ENCODE measurements at regions not wholly inside any gene's neighbourhood (a gene's known extent, or its start where the extent isn't known, plus 50 kb on each side); places are given as distances from the start of the nearest gene placed in this dataset.

- no peak for DNase-seq (ENCODE audit: low read depth)
- H3K4me3 ChIP-seq (ENCODE audit: low read depth, low read length), result no peak overlapping the region
- no peak for TF ChIP-seq CTCF (IDR thresholded peaks at IDR 0.05; ENCODE audit: insufficient read depth, low read depth, low read length)
Measured at GRCh38 chr18:70459251-70459650, 170.4 kb downstream of the SOCS6 start.

GRCh38 chr18:70457788-70458187 lies 168.9 kb downstream of the SOCS6 start:
- DNase-seq (ENCODE audit: low read depth), result no peak
- no peak for TF ChIP-seq CTCF (IDR thresholded peaks at IDR 0.05; ENCODE audit: insufficient read depth, low read depth, low read length)
- H3K4me3 ChIP-seq (ENCODE audit: low read depth, low read length), result no peak overlapping the region

GRCh38 chr18:70457223-70457622 lies 168.4 kb downstream of the SOCS6 start:
- TF ChIP-seq CTCF (IDR thresholded peaks at IDR 0.05; ENCODE audit: insufficient read depth, low read depth, low read length), result no peak
- no peak for DNase-seq (ENCODE audit: low read depth)
- no peak overlapping the region for H3K4me3 ChIP-seq (ENCODE audit: low read depth, low read length)

DNA sequence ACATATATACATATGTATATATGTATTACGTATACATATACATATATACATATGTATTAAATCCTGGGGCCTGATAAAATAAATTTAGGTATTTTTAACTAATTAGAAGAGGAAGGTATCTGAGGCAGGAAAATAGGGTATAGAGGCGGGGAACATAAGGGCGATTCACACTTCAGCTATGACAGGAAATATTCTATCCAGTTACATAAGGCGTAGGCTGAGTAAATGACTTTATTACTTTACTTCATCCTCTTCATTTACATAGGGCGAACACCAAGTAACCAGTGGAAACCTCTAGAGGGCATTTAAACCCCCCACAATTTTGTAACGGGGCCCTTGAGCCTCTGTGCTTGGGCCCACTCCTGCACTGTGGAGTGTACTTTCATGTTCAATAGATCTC lies 167.5 kb downstream of the SOCS6 start:
- no peak for DNase-seq (ENCODE audit: low read depth)
- TF ChIP-seq CTCF (IDR thresholded peaks at IDR 0.05; ENCODE audit: insufficient read depth, low read depth, low read length), result no peak
- no peak overlapping the region for H3K4me3 ChIP-seq (ENCODE audit: low read depth, low read length)

DNA sequence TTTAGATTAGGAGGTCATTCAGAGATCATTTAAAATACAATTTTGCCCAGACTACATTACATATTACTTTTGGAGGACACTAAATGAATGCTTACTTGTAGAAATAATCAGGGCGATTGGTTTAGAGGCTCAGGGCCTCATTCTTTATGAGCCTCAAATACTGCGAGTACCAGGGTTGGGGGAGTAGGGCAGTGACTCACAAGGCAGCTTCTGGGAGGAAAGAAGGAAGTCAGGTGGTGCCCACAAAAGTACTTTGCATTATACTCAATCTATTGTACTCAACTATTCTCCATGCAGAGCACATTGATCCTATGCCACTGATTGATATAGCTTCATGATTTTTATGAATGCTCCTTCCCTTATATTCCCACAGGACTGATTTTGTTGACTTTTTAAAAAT lies 166.9 kb downstream of the SOCS6 start:
- TF ChIP-seq CTCF (IDR thresholded peaks at IDR 0.05; ENCODE audit: insufficient read depth, low read depth, low read length), result no peak
- no peak overlapping the region for H3K4me3 ChIP-seq (ENCODE audit: low read depth, low read length)
- no peak for DNase-seq (ENCODE audit: low read depth)

GRCh38 chr18:70454704-70455322 lies 166.0 kb downstream of the SOCS6 start:
- TF ChIP-seq CTCF (IDR thresholded peaks at IDR 0.05; ENCODE audit: insufficient read depth, low read depth, low read length), result peak; percentile 79
- peak; percentile 74 for DNase-seq (ENCODE audit: low read depth)
- no peak overlapping the region for H3K4me3 ChIP-seq (ENCODE audit: low read depth, low read length)

All from fibroblast of villous mesenchyme (primary cell).